ENCODE measurements at regions not wholly inside any gene's neighbourhood (a gene's known extent, or its start where the extent isn't known, plus 50 kb on each side); places are given as distances from the start of the nearest gene placed in this dataset.

GRCh38 chr3:26260139-26260538 lies 362.4 kb upstream of the LRRC3B start:
- Histone ChIP-seq H3K9me3 (ENCODE audit: insufficient read depth in 2 of 2, low read depth in 1 of 2, low read length in 1 of 2) (no peaks in the 10 kb centered on the region), H2BK5ac (ENCODE audit: low read depth, low read length) (no peak overlapping the region), H2AK5ac (ENCODE audit: low read depth, low read length) (no peak overlapping the region), H3K79me1 (ENCODE audit: low read depth, low read length) (no peaks in the 10 kb centered on the region), H3K4me3 (ENCODE audit: extremely low read depth in 1 of 4, insufficient read depth in 2 of 4, low read depth in 3 of 4, low read length in 4 of 4) (no peak overlapping the region), H2BK120ac (replicated peaks; ENCODE audit: low read depth, low read length) (no peak overlapping the region), H4K20me1 (replicated peaks in 1 of 2; ENCODE audit: control insufficient read depth in 1 of 2, insufficient read depth in 2 of 2, low read length in 2 of 2) (no peaks in the 10 kb centered on the region), H3K4me2 (ENCODE audit: insufficient read depth in 1 of 2, low read depth in 2 of 2, low read length in 2 of 2) (no peak overlapping the region), H3K18ac (ENCODE audit: extremely low read depth, low read length) (no peak overlapping the region), H3K4me1 (replicated peaks in 1 of 4; ENCODE audit: control insufficient read depth in 3 of 4, insufficient read depth in 4 of 4, low read length in 3 of 4) (peaks cover 0 to 2% (median 0%) of the 10 kb centered on the region in 4 experiments; a peak in 1 of 7 replicates), H3K23ac (ENCODE audit: insufficient read length) (no peak overlapping the region), H3K14ac (ENCODE audit: insufficient read length) (no peak overlapping the region), H2BK12ac (ENCODE audit: low read depth, low read length) (no peak overlapping the region), H3K4ac (replicated peaks; ENCODE audit: insufficient read length, low read depth, low read length) (no peak overlapping the region), H2AFZ (ENCODE audit: low read length) (no peak overlapping the region), H4K91ac (replicated peaks; ENCODE audit: insufficient read length, low read length) (no peak overlapping the region), H3K79me2 (ENCODE audit: control insufficient read depth in 1 of 2, insufficient read depth in 2 of 2, low read length in 2 of 2) (no peaks in the 10 kb centered on the region), H3K27me3 (replicated peaks in 1 of 4; ENCODE audit: control insufficient read depth in 3 of 4, extremely low read depth in 1 of 4, insufficient read depth in 3 of 4, low read length in 3 of 4) (no peaks in the 10 kb centered on the region), H3K36me3 (ENCODE audit: control insufficient read depth in 2 of 4, insufficient read depth in 4 of 4, low read length in 3 of 4) (no peaks in the 10 kb centered on the region), H2BK20ac (ENCODE audit: low read length) (no peak overlapping the region), H2BK15ac (ENCODE audit: low read length) (no peak overlapping the region), H4K5ac (ENCODE audit: insufficient read length, low read depth, low read length) (no peak overlapping the region), H3K56ac (replicated peaks; ENCODE audit: insufficient read length, low read depth, low read length) (no peak overlapping the region), H4K8ac (ENCODE audit: extremely low read depth, insufficient read depth, low read length) (no peak overlapping the region), H3K9ac (replicated peaks in 1 of 4; ENCODE audit: extremely low read depth in 1 of 4, low read depth in 3 of 4, low read length in 3 of 4) (no peak overlapping the region), H3K23me2 (ENCODE audit: low read depth, low read length) (no peaks in the 10 kb centered on the region), H3K27ac (ENCODE audit: low read depth, low read length) (no peak overlapping the region)
- no peak for FAIRE-seq
- no peak for DNase-seq (ENCODE audit: low read depth in 1 of 2, low spot score in 2 of 2)
- ChIA-PET POLR2A (ENCODE audit: partially characterized antibody) (no interaction called here), CTCF (ENCODE audit: partially characterized antibody) (no interaction called here)
- 88% methylated on average over 1 of the region's 1 CpG; no CpG with 5 or more reads in 1 of the 2 experiments for WGBS, 2 experiments (ENCODE audit: extremely low coverage in 1 of 2, insufficient coverage in 1 of 2, insufficient read length in 1 of 2, insufficient replicate concordance in 2 of 2, low coverage in 1 of 2, low lambda C conversion rate in 2 of 2, missing lambda C conversion rate in 1 of 2)
- TF ChIP-seq E2F6 (IDR thresholded peaks at IDR 0.05) (no peak), POLR2A (IDR thresholded peaks at IDR 0.05; ENCODE audit: control extremely low read depth in 1 of 2, low read depth in 2 of 2, low read length in 2 of 2) (no peak), ATF3 (IDR thresholded peaks at IDR 0.05; ENCODE audit: insufficient read depth, low read depth, low read length) (no peak), SP4 (IDR thresholded peaks at IDR 0.05; ENCODE audit: low read length) (no peak), KDM5A (IDR thresholded peaks at IDR 0.05; ENCODE audit: low read length) (no peak), CTCF (IDR thresholded peaks at IDR 0.05; ENCODE audit: control extremely low read depth in 1 of 3, insufficient read depth in 1 of 3, low read depth in 1 of 3, low read length in 3 of 3) (no peak), POLR2AphosphoS5 (IDR thresholded peaks at IDR 0.05; ENCODE audit: low read depth, low read length) (no peak), CREB1 (IDR thresholded peaks at IDR 0.05) (no peak), NANOG (IDR thresholded peaks at IDR 0.05; ENCODE audit: insufficient read depth, low read depth, low read length, poor library complexity, severe bottlenecking) (no peak), SIN3A (conservative IDR thresholded peaks at IDR 0.05 in 1 of 2, IDR thresholded peaks at IDR 0.05 in 1 of 2; ENCODE audit: low read depth in 1 of 2, low read length in 2 of 2) (no peak), EZH2 (IDR thresholded peaks at IDR 0.05; ENCODE audit: low read depth, low read length, severe bottlenecking) (no peak), KDM1A (IDR thresholded peaks at IDR 0.05; ENCODE audit: borderline replicate concordance, low read length) (no peak)
